ENCODE measurements at regions not wholly inside any gene's neighbourhood (a gene's known extent, or its start where the extent isn't known, plus 50 kb on each side); places are given as distances from the start of the nearest gene placed in this dataset.

- no TSS peak for BruUV-seq (replicated peaks)
- in situ Hi-C loops (cut with MboI) = no loop called here
Observed at GRCh38 chr2:106997204-106997603, 111.2 kb upstream of the ST6GAL2 start.

DNA sequence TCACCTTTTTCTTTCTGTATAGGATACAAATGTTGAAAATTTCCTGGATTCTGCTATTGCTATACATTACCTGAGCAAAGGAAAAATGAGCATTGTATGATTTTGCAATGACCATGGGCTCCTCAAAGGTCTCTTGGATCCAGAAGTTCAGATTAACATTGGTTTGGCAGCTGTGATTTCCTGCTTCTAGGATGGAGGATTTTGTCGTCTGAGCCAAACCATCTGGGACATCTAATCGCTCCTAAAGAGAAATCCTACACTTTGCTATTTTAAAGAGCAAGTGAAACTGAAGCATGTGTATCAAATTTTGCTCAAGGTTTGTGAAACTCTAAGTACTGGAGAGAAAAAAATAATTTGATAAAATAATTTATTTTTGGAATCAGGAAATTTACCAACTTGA, 115.1 kb upstream of the ST6GAL2 start:
- Histone ChIP-seq H3K36me3 (ENCODE audit: control insufficient read depth, insufficient read depth, low read length) (no peaks in the 10 kb centered on the region), H3K9me1 (ENCODE audit: control insufficient read depth, insufficient read depth, low read length) (no peaks in the 10 kb centered on the region), H2AFZ (ENCODE audit: low read depth, low read length) (no peak overlapping the region), H4K20me1 (replicated peaks; ENCODE audit: control insufficient read depth, insufficient read depth, low read length) (no peaks in the 10 kb centered on the region), H3K27ac (ENCODE audit: extremely low read depth, low read depth, low read length) (no peak overlapping the region), H3K79me2 (ENCODE audit: control insufficient read depth, insufficient read depth, low read length) (no peaks in the 10 kb centered on the region), H3K9me3 (replicated peaks; ENCODE audit: control insufficient read depth, insufficient read depth, low read depth, low read length) (no peaks in the 10 kb centered on the region), H3K9ac (ENCODE audit: insufficient read depth in 1 of 2, low read depth in 2 of 2, low read length in 2 of 2) (no peak overlapping the region), H3K27me3 (ENCODE audit: control insufficient read depth in 2 of 2, insufficient read depth in 2 of 2, low read length in 2 of 2) (no peaks in the 10 kb centered on the region), H3K4me1 (replicated peaks in 1 of 2; ENCODE audit: control insufficient read depth in 2 of 2, insufficient read depth in 2 of 2, low read length in 2 of 2) (no peaks in the 10 kb centered on the region), H3K4me2 (ENCODE audit: insufficient read depth, low read length) (no peak overlapping the region), H3K4me3 (no peak overlapping the region)
- ChIA-PET POLR2A (no interaction called here), CTCF (ENCODE audit: low intra/inter-chr PET ratio) (no interaction called here)
- 0% methylated on average over 2 of the region's 2 CpGs for WGBS (ENCODE audit: insufficient coverage, low coverage, missing lambda C conversion rate)
- DNase-seq (ENCODE audit: extremely low read depth in 1 of 4, low spot score in 3 of 4) = no peak
- ATAC-seq = no peak
- intact Hi-C loops (cut with micrococcal nuclease) (no loop called here), in situ Hi-C loops (cut with MboI) (no loop called here)
- BruUV-seq (replicated peaks) = no TSS peak
- no peak for FAIRE-seq
- TF ChIP-seq NR4A1 (CRISPR knock-in tag; IDR thresholded peaks at IDR 0.05) (no peak), NR4A1 (tag; IDR thresholded peaks at IDR 0.05) (no peak), DDX20 (tag; IDR thresholded peaks at IDR 0.05; ENCODE audit: low read depth) (no peak), NFYB (IDR thresholded peaks at IDR 0.05; ENCODE audit: extremely low read depth, insufficient read length) (no peak), TAF15 (IDR thresholded peaks at IDR 0.05; ENCODE audit: low read depth, low read length) (no peak), PRMT5 (CRISPR knock-in tag; IDR thresholded peaks at IDR 0.05) (no peak), KAT7 (CRISPR knock-in tag; IDR thresholded peaks at IDR 0.05; ENCODE audit: borderline replicate concordance) (no peak), KLF16 (IDR thresholded peaks at IDR 0.05) (no peak), CREB1 (IDR thresholded peaks at IDR 0.05) (no peak), CREB1 (CRISPR knock-in tag; IDR thresholded peaks at IDR 0.05) (no peak), CEBPB (tag; IDR thresholded peaks at IDR 0.05) (no peak), JUNB (CRISPR knock-in tag; conservative IDR thresholded peaks at IDR 0.05) (no peak), BRD4 (IDR thresholded peaks at IDR 0.05) (no peak), ZNF239 (CRISPR knock-in tag; IDR thresholded peaks at IDR 0.05) (no peak), ATF7 (IDR thresholded peaks at IDR 0.05) (no peak), ZNF780A (CRISPR knock-in tag; IDR thresholded peaks at IDR 0.05) (no peak), ZNF436 (CRISPR knock-in tag; IDR thresholded peaks at IDR 0.05) (no peak), SETDB1 (IDR thresholded peaks at IDR 0.05; ENCODE audit: low read length) (no peak)
- TF ChIP-seq, protein P1, sequence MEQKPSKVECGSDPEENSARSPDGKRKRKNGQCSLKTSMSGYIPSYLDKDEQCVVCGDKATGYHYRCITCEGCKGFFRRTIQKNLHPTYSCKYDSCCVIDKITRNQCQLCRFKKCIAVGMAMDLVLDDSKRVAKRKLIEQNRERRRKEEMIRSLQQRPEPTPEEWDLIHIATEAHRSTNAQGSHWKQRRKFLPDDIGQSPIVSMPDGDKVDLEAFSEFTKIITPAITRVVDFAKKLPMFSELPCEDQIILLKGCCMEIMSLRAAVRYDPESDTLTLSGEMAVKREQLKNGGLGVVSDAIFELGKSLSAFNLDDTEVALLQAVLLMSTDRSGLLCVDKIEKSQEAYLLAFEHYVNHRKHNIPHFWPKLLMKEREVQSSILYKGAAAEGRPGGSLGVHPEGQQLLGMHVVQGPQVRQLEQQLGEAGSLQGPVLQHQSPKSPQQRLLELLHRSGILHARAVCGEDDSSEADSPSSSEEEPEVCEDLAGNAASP (IDR thresholded peaks at IDR 0.05) = no peak

More at GRCh38 chr2:106997204-106997603, 111.2 kb upstream of the ST6GAL2 start:
- intact Hi-C loops (cut with micrococcal nuclease) = no loop called here
- Histone ChIP-seq H3K79me2 (ENCODE audit: control insufficient read depth, insufficient read depth, low read length) (no peaks in the 10 kb centered on the region), H3K9ac (ENCODE audit: insufficient read depth in 1 of 2, low read depth in 2 of 2, low read length in 2 of 2) (no peak overlapping the region), H3K4me3 (no peak overlapping the region), H4K20me1 (replicated peaks; ENCODE audit: control insufficient read depth, insufficient read depth, low read length) (no peaks in the 10 kb centered on the region), H3K4me2 (ENCODE audit: insufficient read depth, low read length) (no peak overlapping the region), H3K9me1 (ENCODE audit: control insufficient read depth, insufficient read depth, low read length) (no peaks in the 10 kb centered on the region), H3K27me3 (ENCODE audit: control insufficient read depth in 2 of 2, insufficient read depth in 2 of 2, low read length in 2 of 2) (no peaks in the 10 kb centered on the region), H3K4me1 (replicated peaks in 1 of 2; ENCODE audit: control insufficient read depth in 2 of 2, insufficient read depth in 2 of 2, low read length in 2 of 2) (no peaks in the 10 kb centered on the region), H3K9me3 (replicated peaks; ENCODE audit: control insufficient read depth, insufficient read depth, low read depth, low read length) (no peaks in the 10 kb centered on the region), H2AFZ (ENCODE audit: low read depth, low read length) (no peak overlapping the region), H3K27ac (ENCODE audit: extremely low read depth, low read depth, low read length) (no peak overlapping the region), H3K36me3 (ENCODE audit: control insufficient read depth, insufficient read depth, low read length) (no peaks in the 10 kb centered on the region)
- FAIRE-seq (no peak), ATAC-seq (no peak), DNase-seq (ENCODE audit: extremely low read depth in 1 of 4, low spot score in 3 of 4) (no peak)
- ChIA-PET POLR2A (interaction anchor here (0.7 kb wide), 1 partner anchor 19 kb away, joined by 3 read pairs; no protein-coding TSS in a partner anchor), CTCF (ENCODE audit: low intra/inter-chr PET ratio) (no interaction called here)
- TF ChIP-seq EZH2 (IDR thresholded peaks at IDR 0.05; ENCODE audit: borderline replicate concordance, low read depth, low read length) (no peak), CBFB (CRISPR knock-in tag; IDR thresholded peaks at IDR 0.05) (no peak), ZNF766 (CRISPR knock-in tag; conservative IDR thresholded peaks at IDR 0.05) (no peak), ZNF146 (CRISPR knock-in tag; IDR thresholded peaks at IDR 0.05; ENCODE audit: unreplicated experiment) (no peak), ZNF263 (CRISPR knock-in tag; IDR thresholded peaks at IDR 0.05; ENCODE audit: borderline replicate concordance) (no peak)
- WGBS (ENCODE audit: insufficient coverage, low coverage, missing lambda C conversion rate) = 3% methylated on average over 3 of the region's 3 CpGs

Data from K562 (cell line).